ENCODE measurements at regions not wholly inside any gene's neighbourhood (a gene's known extent, or its start where the extent isn't known, plus 50 kb on each side); places are given as distances from the start of the nearest gene placed in this dataset.

- no peak for DNase-seq (ENCODE audit: low read depth in 2 of 2)
- H3K4me3 ChIP-seq (replicated peaks in 1 of 2; ENCODE audit: low read depth in 2 of 2, low read length in 2 of 2) = no peak overlapping the region
- TF ChIP-seq, protein P1, sequence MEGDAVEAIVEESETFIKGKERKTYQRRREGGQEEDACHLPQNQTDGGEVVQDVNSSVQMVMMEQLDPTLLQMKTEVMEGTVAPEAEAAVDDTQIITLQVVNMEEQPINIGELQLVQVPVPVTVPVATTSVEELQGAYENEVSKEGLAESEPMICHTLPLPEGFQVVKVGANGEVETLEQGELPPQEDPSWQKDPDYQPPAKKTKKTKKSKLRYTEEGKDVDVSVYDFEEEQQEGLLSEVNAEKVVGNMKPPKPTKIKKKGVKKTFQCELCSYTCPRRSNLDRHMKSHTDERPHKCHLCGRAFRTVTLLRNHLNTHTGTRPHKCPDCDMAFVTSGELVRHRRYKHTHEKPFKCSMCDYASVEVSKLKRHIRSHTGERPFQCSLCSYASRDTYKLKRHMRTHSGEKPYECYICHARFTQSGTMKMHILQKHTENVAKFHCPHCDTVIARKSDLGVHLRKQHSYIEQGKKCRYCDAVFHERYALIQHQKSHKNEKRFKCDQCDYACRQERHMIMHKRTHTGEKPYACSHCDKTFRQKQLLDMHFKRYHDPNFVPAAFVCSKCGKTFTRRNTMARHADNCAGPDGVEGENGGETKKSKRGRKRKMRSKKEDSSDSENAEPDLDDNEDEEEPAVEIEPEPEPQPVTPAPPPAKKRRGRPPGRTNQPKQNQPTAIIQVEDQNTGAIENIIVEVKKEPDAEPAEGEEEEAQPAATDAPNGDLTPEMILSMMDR (IDR thresholded peaks at IDR 0.05; ENCODE audit: low read depth, low read length) = no peak
Observed at GRCh38 chr5:135159626-135160025, 125.6 kb upstream of the PITX1 start.

GRCh38 chr5:135158982-135159381 is 125.0 kb upstream of the PITX1 start:
- TF ChIP-seq, protein P1 (IDR thresholded peaks at IDR 0.05; ENCODE audit: low read depth, low read length) = no peak
- no peak overlapping the region for H3K4me3 ChIP-seq (replicated peaks in 1 of 2; ENCODE audit: low read depth in 2 of 2, low read length in 2 of 2)
- DNase-seq (ENCODE audit: low read depth in 2 of 2) = no peak

DNA sequence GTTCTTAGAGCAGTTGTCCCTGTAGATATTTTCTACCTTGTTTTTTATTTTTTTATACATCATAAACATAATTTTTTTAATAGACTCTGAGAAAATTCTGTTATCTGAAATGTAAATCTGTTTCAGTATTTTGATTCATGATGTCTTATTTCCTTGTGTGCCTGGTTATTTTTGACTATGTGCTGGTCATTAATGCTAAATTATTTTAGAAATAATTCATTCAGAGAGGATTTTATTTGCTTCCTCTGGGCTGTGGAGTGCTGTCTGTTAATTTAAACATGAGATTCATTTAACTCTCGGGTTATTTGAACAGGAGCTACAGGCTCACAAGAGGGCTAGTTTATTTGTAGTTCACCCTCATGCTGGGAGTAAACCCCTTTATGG is 124.3 kb upstream of the PITX1 start:
- no peak for DNase-seq (ENCODE audit: low read depth in 2 of 2)
- H3K4me3 ChIP-seq (replicated peaks in 1 of 2; ENCODE audit: low read depth in 2 of 2, low read length in 2 of 2) = no peak overlapping the region
- TF ChIP-seq, protein P1 (IDR thresholded peaks at IDR 0.05; ENCODE audit: low read depth, low read length) = no peak

DNA sequence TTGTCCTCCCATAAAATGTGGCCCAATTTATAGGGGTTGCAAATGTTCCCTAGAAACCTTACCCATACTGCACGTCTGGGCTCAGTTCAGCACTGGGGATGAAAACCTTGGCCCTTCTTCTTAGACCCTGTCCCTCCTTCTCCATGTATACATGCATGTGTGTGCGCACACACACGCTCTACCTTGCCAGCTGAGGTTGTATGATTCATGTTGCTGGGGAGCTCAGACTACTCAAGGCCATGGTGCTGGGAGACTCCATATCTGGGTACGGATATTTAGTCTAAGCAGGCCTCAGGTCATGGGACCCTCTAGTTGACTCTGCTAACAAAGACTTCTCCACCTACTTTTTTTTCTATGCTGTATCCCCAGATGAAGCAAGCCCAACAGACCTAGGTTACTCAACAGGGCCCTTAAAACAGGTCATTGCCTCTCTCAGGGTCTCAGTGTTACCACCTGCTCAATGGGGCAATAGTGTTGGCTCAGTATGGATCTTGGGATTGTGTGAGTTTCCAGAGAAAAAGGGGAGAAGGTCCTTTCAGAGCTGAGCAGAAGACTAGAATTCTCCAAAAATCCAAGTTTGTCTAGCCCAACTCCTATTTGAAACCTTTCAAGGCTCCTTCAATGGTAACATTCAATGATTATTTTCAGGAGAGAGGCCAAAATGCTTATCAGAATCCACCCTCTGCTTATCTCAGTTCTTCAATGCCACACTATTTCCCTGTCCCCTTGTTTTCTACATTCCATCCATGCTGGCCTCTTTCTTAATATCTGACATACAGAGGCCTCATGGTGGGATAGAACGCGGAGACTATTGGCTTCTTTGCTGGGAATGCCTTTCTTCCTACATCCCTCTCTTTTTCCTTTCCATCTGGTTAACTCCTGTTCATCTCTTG is 123.6 kb upstream of the PITX1 start:
- TF ChIP-seq, protein P1 (IDR thresholded peaks at IDR 0.05; ENCODE audit: low read depth, low read length) = no peak
- no peak for DNase-seq (ENCODE audit: low read depth in 2 of 2)
- H3K4me3 ChIP-seq (replicated peaks in 1 of 2; ENCODE audit: low read depth in 2 of 2, low read length in 2 of 2) = no peak overlapping the region

- TF ChIP-seq, protein P1 (IDR thresholded peaks at IDR 0.05; ENCODE audit: low read depth, low read length) = no peak
- DNase-seq (ENCODE audit: low read depth in 2 of 2) = no peak
- no peak overlapping the region for H3K4me3 ChIP-seq (replicated peaks in 1 of 2; ENCODE audit: low read depth in 2 of 2, low read length in 2 of 2)
Observed at GRCh38 chr5:135156715-135157404, 122.8 kb upstream of the PITX1 start.

- no peak for DNase-seq (ENCODE audit: low read depth in 2 of 2)
- TF ChIP-seq, protein P1 (IDR thresholded peaks at IDR 0.05; ENCODE audit: low read depth, low read length) = no peak
Observed at GRCh38 chr5:135156337-135156714, 122.3 kb upstream of the PITX1 start.

More at GRCh38 chr5:135156337-135156714, 122.3 kb upstream of the PITX1 start:
- no peak overlapping the region for H3K4me3 ChIP-seq (replicated peaks in 1 of 2; ENCODE audit: low read depth in 2 of 2, low read length in 2 of 2)

All from cardiac fibroblast (primary cell).